Lower leg skin (tissue), 4 donors: ENCODE measurements at regions not wholly inside any gene's neighbourhood (a gene's known extent, or its start where the extent isn't known, plus 50 kb on each side); places are given as distances from the start of the nearest gene placed in this dataset.

ENCODE experiments used
- DNase-seq, 2 donors: peaks; one replicate each; pipeline ENCODE4 v3.0.0-alpha.2; 2019; ENCODE audit warnings: low spot score in 2 of 2
- H3K4me3 ChIP-seq: fragments of 200-600 bp; sonication (generic); 2 replicates; pipeline ENCODE4 v1.5.1; 2017; ENCODE audit warnings: mild to moderate bottlenecking, low read depth; ENCODE audit not compliant: poor library complexity, severe bottlenecking
- CTCF ChIP-seq, 3 donors: fragments of 450-650 bp; IDR thresholded peaks; one replicate each; pipeline ENCODE4 v1.5.1; 2016; ENCODE audit warnings: antibody characterized with exemption in 3 of 3, mild to moderate bottlenecking in 3 of 3, moderate library complexity in 2 of 3
- POLR2A ChIP-seq, 2 donors: fragments of 450-650 bp; IDR thresholded peaks; one replicate each; pipeline ENCODE4 v1.6.1; 2016 to 2017; ENCODE audit warnings: antibody characterized with exemption in 2 of 2, mild to moderate bottlenecking in 1 of 2, moderate library complexity in 1 of 2
- WGBS, 2 donors: methylation state at CpG; one replicate each; pipeline ENCODE4 v1.1.5; 2018; 5-methylcytosine and 5-hydroxymethylcytosine counted together
- intact Hi-C: fragments of 100-400 bp; cut with DNase I; formaldehyde crosslinking; loops from one replicate; pipeline ENCODE4 v1.15.0; 2023; ENCODE audit warnings: low total_unique reads

- intact Hi-C loops: no loop called here
- 50 to 61% methylated on average over 4 of the region's 4 CpGs for WGBS, 2 donors
- no peak overlapping the region for H3K4me3 ChIP-seq
- TF ChIP-seq POLR2A (IDR thresholded peaks at IDR 0.05): no peak
- no peak for TF ChIP-seq CTCF (IDR thresholded peaks at IDR 0.05)
- no peak for DNase-seq
Measured at GRCh38 chr6:20279051-20279450, 66.8 kb upstream of the MBOAT1 start.

GRCh38 chr6:20279608-20280287, 67.5 kb upstream of the MBOAT1 start:
- DNase-seq: no peak
- intact Hi-C loops: no loop called here
- WGBS, 2 donors: 21 to 31% methylated on average over 5 of the region's 5 CpGs
- H3K4me3 ChIP-seq: no peak overlapping the region
- TF ChIP-seq POLR2A (IDR thresholded peaks at IDR 0.05) (no peak), CTCF (IDR thresholded peaks at IDR 0.05) (no peak)

GRCh38 chr6:20280288-20280621, 68.0 kb upstream of the MBOAT1 start:
- TF ChIP-seq POLR2A (IDR thresholded peaks at IDR 0.05): no peak
- no peak for TF ChIP-seq CTCF (IDR thresholded peaks at IDR 0.05)
- intact Hi-C loops: no loop called here
- H3K4me3 ChIP-seq: no peak overlapping the region
- WGBS, 2 donors: 86 to 92% methylated on average over 3 of the region's 3 CpGs
- DNase-seq: no peak

- TF ChIP-seq POLR2A (IDR thresholded peaks at IDR 0.05): no peak
- TF ChIP-seq CTCF (IDR thresholded peaks at IDR 0.05): no peak
- 81 to 89% methylated on average over 1 of the region's 1 CpG for WGBS, 2 donors
- intact Hi-C loops: no loop called here
Measured at GRCh38 chr6:20284672-20285071, 72.4 kb upstream of the MBOAT1 start.

GRCh38 chr6:20286968-20287565, 74.8 kb upstream of the MBOAT1 start:
- intact Hi-C loops: no loop called here
- 47 to 85% methylated on average over 1 of the region's 1 CpG for WGBS, 2 donors
- no peak for DNase-seq
- no peak overlapping the region for H3K4me3 ChIP-seq
- TF ChIP-seq CTCF (IDR thresholded peaks at IDR 0.05): no peak
- no peak for TF ChIP-seq POLR2A (IDR thresholded peaks at IDR 0.05)

More at GRCh38 chr6:20284672-20285071, 72.4 kb upstream of the MBOAT1 start:
- DNase-seq: no peak
- no peak overlapping the region for H3K4me3 ChIP-seq
